Upper lobe of left lung (tissue), 6 donors: ENCODE measurements at regions not wholly inside any gene's neighbourhood (a gene's known extent, or its start where the extent isn't known, plus 50 kb on each side); places are given as distances from the start of the nearest gene placed in this dataset.

Experiments used
- ATAC-seq, 2 donors: fragments of 200-7000 bp; cut with Tn5 transposase; one replicate each; pipeline ENCODE4 v1.9.1; 2022; ENCODE audit warnings: mild to moderate bottlenecking in 2 of 2, moderate library complexity in 2 of 2; ENCODE audit not compliant: low FRiP score in 2 of 2
- DNase-seq, 2 donors: peaks; one replicate each; pipeline ENCODE4 v3.0.0-alpha.2; 2019 to 2020
- H3K27ac ChIP-seq, 4 donors: fragments of 200-600 bp; sonication (generic); one replicate each; pipeline ENCODE4 v1.5.1; 2016 to 2019
- H3K27me3 ChIP-seq, 4 donors: fragments of 200-600 bp; sonication (generic); one replicate each; pipeline ENCODE4 v1.5.1; 2017 to 2019
- H3K36me3 ChIP-seq, 4 donors: fragments of 200-600 bp; sonication (generic); one replicate each; pipeline ENCODE4 v1.5.1; 2016 to 2019
- H3K4me1 ChIP-seq, 4 donors: fragments of 200-600 bp; sonication (generic); one replicate each; pipeline ENCODE4 v1.5.1; 2018 to 2019
- H3K4me3 ChIP-seq, 4 donors: fragments of 200-600 bp; sonication (generic); one replicate each; pipeline ENCODE4 v1.5.1; 2017 to 2019; ENCODE audit warnings: mild to moderate bottlenecking in 2 of 4, moderate library complexity in 1 of 4
- H3K9me3 ChIP-seq, 4 donors: fragments of 200-600 bp; sonication (generic); one replicate each; pipeline ENCODE4 v1.5.1; 2018 to 2019
- EP300 ChIP-seq, 4 donors: sonication (generic); formaldehyde crosslinking; IDR thresholded peaks; one replicate each; pipeline ENCODE4 v1.5.1; 2017; ENCODE audit warnings: antibody characterized with exemption in 4 of 4, control low read depth in 2 of 4
- POLR2A ChIP-seq, 4 donors: fragments of 450-650 bp; IDR thresholded peaks; one replicate each; pipeline ENCODE4 v1.5.1; 2016 to 2017; ENCODE audit warnings: antibody characterized with exemption in 4 of 4, mild to moderate bottlenecking in 2 of 4
- POLR2AphosphoS5 ChIP-seq, 2 donors: sonication (generic); formaldehyde crosslinking; IDR thresholded peaks; one replicate each; pipeline ENCODE4 v1.5.1; 2017; ENCODE audit warnings: antibody characterized with exemption in 2 of 2
- whole genome bisulfite sequencing, 2 donors: methylation state at CpG; one replicate each; pipeline ENCODE4 v1.1.5; 2017 to 2018; 5-methylcytosine and 5-hydroxymethylcytosine counted together
- TF ChIP-seq, protein P1 (sequence below), 6 experiments: fragments of 450-650 bp in 4 of 6; fragments of 200-600 bp in 2 of 6; sonication (generic) in 2 of 6; IDR thresholded peaks; one replicate each; pipeline ENCODE4 v1.5.1; 2016 to 2019; ENCODE audit warnings: antibody characterized with exemption in 6 of 6
- donor health status: DM: no; HTN: no; CAD: no; lungs with moderate emphysema.
- donor health status: DM: no; HTN: yes; CAD: no; lungs with severe emphysema.

DNA sequence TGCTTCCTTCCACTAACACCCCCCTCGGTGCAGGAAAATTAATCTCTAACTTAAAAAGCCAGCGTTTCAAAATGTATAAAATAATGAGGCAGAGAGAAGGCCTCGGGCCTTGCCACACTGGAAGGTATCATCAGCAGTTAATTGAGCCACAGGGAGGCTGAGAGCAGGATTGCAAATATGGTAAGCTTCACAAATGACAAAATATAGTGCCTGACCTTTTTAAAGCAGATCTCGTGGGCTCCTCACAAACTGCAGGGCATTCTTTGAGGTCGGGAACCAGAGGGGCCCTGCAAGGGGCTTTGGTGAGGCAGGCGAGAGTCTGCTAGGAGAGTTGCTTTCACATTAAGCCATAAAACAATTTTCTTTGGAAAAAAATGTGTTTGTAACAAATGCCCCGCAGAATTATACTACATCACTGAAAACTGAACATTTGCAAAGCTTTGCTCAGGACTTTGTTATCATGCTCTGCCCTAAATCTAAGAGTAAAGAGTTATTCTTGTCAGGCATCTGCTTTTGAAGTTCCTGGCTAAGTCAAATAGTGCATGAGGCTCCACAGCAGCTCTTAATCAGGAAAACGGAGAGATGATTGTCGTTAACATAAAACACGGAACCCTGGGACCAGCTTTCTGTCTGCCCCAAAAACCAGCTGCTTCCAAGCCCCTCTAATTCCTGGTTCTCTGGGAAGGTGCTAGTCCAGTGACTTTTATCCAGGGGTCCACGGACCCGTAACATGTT lies 61.4 kb upstream of the SYT13 start:
- Histone ChIP-seq H3K36me3 (no peaks in the 10 kb centered on the region), H3K9me3 (no peaks in the 10 kb centered on the region), H3K4me1 (no peaks in the 10 kb centered on the region), H3K27ac (no peak overlapping the region), H3K4me3 (no peak overlapping the region), H3K27me3 (no peaks in the 10 kb centered on the region)
- ATAC-seq (no peak), DNase-seq (no peak)
- WGBS, 2 donors = 57 to 62% methylated on average over 12 of the region's 12 CpGs
- TF ChIP-seq EP300 (IDR thresholded peaks at IDR 0.05) (no peak), POLR2AphosphoS5 (IDR thresholded peaks at IDR 0.05) (no peak), POLR2A (IDR thresholded peaks at IDR 0.05) (no peak)
- TF ChIP-seq, protein P1, sequence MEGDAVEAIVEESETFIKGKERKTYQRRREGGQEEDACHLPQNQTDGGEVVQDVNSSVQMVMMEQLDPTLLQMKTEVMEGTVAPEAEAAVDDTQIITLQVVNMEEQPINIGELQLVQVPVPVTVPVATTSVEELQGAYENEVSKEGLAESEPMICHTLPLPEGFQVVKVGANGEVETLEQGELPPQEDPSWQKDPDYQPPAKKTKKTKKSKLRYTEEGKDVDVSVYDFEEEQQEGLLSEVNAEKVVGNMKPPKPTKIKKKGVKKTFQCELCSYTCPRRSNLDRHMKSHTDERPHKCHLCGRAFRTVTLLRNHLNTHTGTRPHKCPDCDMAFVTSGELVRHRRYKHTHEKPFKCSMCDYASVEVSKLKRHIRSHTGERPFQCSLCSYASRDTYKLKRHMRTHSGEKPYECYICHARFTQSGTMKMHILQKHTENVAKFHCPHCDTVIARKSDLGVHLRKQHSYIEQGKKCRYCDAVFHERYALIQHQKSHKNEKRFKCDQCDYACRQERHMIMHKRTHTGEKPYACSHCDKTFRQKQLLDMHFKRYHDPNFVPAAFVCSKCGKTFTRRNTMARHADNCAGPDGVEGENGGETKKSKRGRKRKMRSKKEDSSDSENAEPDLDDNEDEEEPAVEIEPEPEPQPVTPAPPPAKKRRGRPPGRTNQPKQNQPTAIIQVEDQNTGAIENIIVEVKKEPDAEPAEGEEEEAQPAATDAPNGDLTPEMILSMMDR (IDR thresholded peaks at IDR 0.05) = no peak

DNA sequence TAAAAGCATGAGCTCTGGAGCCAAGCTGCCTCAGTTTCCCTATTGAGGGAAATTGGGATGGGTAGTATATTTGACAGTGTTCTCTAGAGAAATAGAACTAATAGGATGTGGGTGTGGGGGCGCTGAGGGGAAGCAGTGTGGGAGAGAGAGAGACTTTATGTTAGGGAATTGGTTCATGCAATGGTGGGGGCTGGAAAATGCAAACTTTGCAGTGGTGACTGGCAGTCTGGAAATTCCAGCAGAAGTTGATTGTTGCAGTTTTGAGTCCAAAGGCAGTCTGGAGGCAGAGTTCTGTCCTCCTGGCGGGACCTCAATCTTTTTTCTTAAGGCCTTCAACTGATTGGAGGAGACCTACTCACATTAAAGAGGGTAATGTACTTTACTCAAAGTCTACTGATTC lies 59.4 kb upstream of the SYT13 start:
- TF ChIP-seq POLR2AphosphoS5 (IDR thresholded peaks at IDR 0.05) = no peak
- no peak overlapping the region for H3K27ac ChIP-seq
- no peak for ATAC-seq
- 81 to 82% methylated on average over 2 of the region's 2 CpGs for WGBS, 2 donors
- no peaks in the 10 kb centered on the region for H3K9me3 ChIP-seq
- DNase-seq = no peak
- no peaks in the 10 kb centered on the region for H3K27me3 ChIP-seq
- H3K36me3 ChIP-seq = no peaks in the 10 kb centered on the region
- peaks cover under 1 to 4% (median 2%) of the 10 kb centered on the region in 4 donors for H3K4me1 ChIP-seq
- no peak overlapping the region for H3K4me3 ChIP-seq

DNA sequence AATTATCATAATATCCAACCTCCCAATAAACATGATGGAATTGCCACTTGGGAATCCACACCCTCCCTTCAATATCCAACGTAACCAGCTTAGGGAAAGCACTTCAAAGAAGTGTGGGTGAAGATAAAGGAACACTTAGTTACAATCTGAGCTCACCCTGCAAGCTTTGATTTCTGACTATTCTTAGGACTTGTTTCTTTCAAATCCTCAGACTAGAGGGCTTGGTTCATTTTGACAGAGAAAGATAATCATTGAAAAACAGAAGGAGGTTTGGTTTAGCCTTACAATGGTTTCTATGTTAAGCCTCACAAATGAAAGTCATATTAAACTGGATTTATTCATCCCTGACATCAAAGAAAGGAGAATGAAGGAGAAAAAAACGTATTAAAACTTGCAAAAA lies 57.9 kb upstream of the SYT13 start:
- no peak for ATAC-seq
- 38 to 43% methylated on average over 2 of the region's 2 CpGs for WGBS, 2 donors
- Histone ChIP-seq H3K27ac (no peak overlapping the region), H3K27me3 (no peaks in the 10 kb centered on the region), H3K9me3 (no peaks in the 10 kb centered on the region), H3K4me3 (no peak overlapping the region), H3K4me1 (peaks cover 6 to 14% (median 10%) of the 10 kb centered on the region in 4 donors), H3K36me3 (no peaks in the 10 kb centered on the region)
- no peak for TF ChIP-seq POLR2AphosphoS5 (IDR thresholded peaks at IDR 0.05)
- TF ChIP-seq EP300 (IDR thresholded peaks at IDR 0.05) = no peak
- TF ChIP-seq, protein P1 (IDR thresholded peaks at IDR 0.05) = no peak
- no peak for TF ChIP-seq POLR2A (IDR thresholded peaks at IDR 0.05)
- no peak for DNase-seq

- no peak for ATAC-seq
- DNase-seq = no peak
- H3K27ac ChIP-seq = no peak overlapping the region
- peaks cover 6 to 14% (median 10%) of the 10 kb centered on the region in 4 donors for H3K4me1 ChIP-seq
- TF ChIP-seq POLR2AphosphoS5 (IDR thresholded peaks at IDR 0.05) = no peak
- TF ChIP-seq POLR2A (IDR thresholded peaks at IDR 0.05) = no peak
- no peak for TF ChIP-seq EP300 (IDR thresholded peaks at IDR 0.05)
- TF ChIP-seq, protein P1 (IDR thresholded peaks at IDR 0.05) = no peak
- no peaks in the 10 kb centered on the region for H3K9me3 ChIP-seq
- no peaks in the 10 kb centered on the region for H3K36me3 ChIP-seq
- H3K27me3 ChIP-seq = no peaks in the 10 kb centered on the region
- H3K4me3 ChIP-seq = no peak overlapping the region
Measured at GRCh38 chr11:45343444-45343843, 57.3 kb upstream of the SYT13 start.

- H3K27ac ChIP-seq = no peak overlapping the region
- no peak overlapping the region for H3K4me3 ChIP-seq
- no peaks in the 10 kb centered on the region for H3K36me3 ChIP-seq
- peaks cover 6 to 14% (median 10%) of the 10 kb centered on the region in 4 donors for H3K4me1 ChIP-seq
- H3K9me3 ChIP-seq = no peaks in the 10 kb centered on the region
- H3K27me3 ChIP-seq = no peaks in the 10 kb centered on the region
- TF ChIP-seq POLR2AphosphoS5 (IDR thresholded peaks at IDR 0.05) (no peak), EP300 (IDR thresholded peaks at IDR 0.05) (no peak), POLR2A (IDR thresholded peaks at IDR 0.05) (no peak)
- TF ChIP-seq, protein P1 (IDR thresholded peaks at IDR 0.05) = no peak
- WGBS, 2 donors = 95 to 96% methylated on average over 7 of the region's 7 CpGs
- DNase-seq (no peak), ATAC-seq (no peak)
Measured at GRCh38 chr11:45341372-45341771, 55.2 kb upstream of the SYT13 start.
